KBM-7 (cell line): ENCODE measurements at regions not wholly inside any gene's neighbourhood (a gene's known extent, or its start where the extent isn't known, plus 50 kb on each side); places are given as distances from the start of the nearest gene placed in this dataset.

ENCODE experiments used
- DNase-seq: peaks from one replicate; pipeline ENCODE4 v3.0.0-alpha.2; 2015
- in situ Hi-C: fragments of 300-500 bp; cut with MboI; formaldehyde crosslinking; loops from 2 replicates; pipeline ENCODE4 v1.14.3; 2020; ENCODE audit warnings: low sequenced_read_pairs, low pct_unique_long_range_greater_than_20kb, mixed read lengths

- in situ Hi-C loops = no loop called here
- no peak for DNase-seq
These were observed 186.4 kb downstream of the ZBTB18 start for GRCh38 chr1:244237445-244237844.

GRCh38 chr1:244239261-244239770 is 188.2 kb downstream of the ZBTB18 start:
- in situ Hi-C loops = no loop called here
- peak; percentile 61 for DNase-seq

- in situ Hi-C loops = no loop called here
- DNase-seq = no peak
These were observed 190.4 kb downstream of the ZBTB18 start for GRCh38 chr1:244241438-244241837.

GRCh38 chr1:244242446-244242845 is 191.4 kb downstream of the ZBTB18 start:
- DNase-seq = no peak
- in situ Hi-C loops = no loop called here

- peak; percentile 71 for DNase-seq
- in situ Hi-C loops = no loop called here
These were observed 195.3 kb downstream of the ZBTB18 start for GRCh38 chr1:244246334-244246733.

GRCh38 chr1:244248426-244248825 is 197.3 kb downstream of the ZBTB18 start:
- in situ Hi-C loops = no loop called here
- no peak for DNase-seq

- DNase-seq = no peak
- in situ Hi-C loops = loop anchor here (25.0 kb wide), 1 partner anchor 240 kb away; no protein-coding TSS in a partner anchor
These were observed 199.5 kb downstream of the ADSS2 start for GRCh38 chr1:244252211-244252610.

- peak; percentile 96 for DNase-seq
- in situ Hi-C loops = loop anchor here (25.0 kb wide), 1 partner anchor 242 kb away; no protein-coding TSS in a partner anchor
These were observed 197.2 kb downstream of the ADSS2 start for GRCh38 chr1:244254467-244254866.

- DNase-seq = no peak
- in situ Hi-C loops = loop anchor here (25.0 kb wide), 1 partner anchor 243 kb away; no protein-coding TSS in a partner anchor
These were observed 196.2 kb downstream of the ADSS2 start for GRCh38 chr1:244255426-244255965.

- DNase-seq = no peak
- in situ Hi-C loops = loop anchor here (25.0 kb wide), 1 partner anchor 244 kb away; no protein-coding TSS in a partner anchor
These were observed 195.5 kb downstream of the ADSS2 start for GRCh38 chr1:244256086-244256676.

- DNase-seq = no peak
- in situ Hi-C loops = loop anchor here (25.0 kb wide), 1 partner anchor 252 kb away; no protein-coding TSS in a partner anchor
These were observed 187.5 kb downstream of the ADSS2 start for GRCh38 chr1:244264163-244264562.

- DNase-seq = no peak
- in situ Hi-C loops = loop anchor here (25.0 kb wide), 1 partner anchor 253 kb away; no protein-coding TSS in a partner anchor
These were observed 186.2 kb downstream of the ADSS2 start for GRCh38 chr1:244265507-244265906.

- in situ Hi-C loops = loop anchor here (25.0 kb wide), 1 partner anchor 257 kb away; no protein-coding TSS in a partner anchor
- no peak for DNase-seq
These were observed 182.5 kb downstream of the ADSS2 start for GRCh38 chr1:244269169-244269568.

GRCh38 chr1:244271004-244271403 is 180.7 kb downstream of the ADSS2 start:
- in situ Hi-C loops = loop anchor here (25.0 kb wide), 1 partner anchor 259 kb away; no protein-coding TSS in a partner anchor
- DNase-seq = no peak

GRCh38 chr1:244271691-244272308 is 179.9 kb downstream of the ADSS2 start:
- in situ Hi-C loops = loop anchor here (25.0 kb wide), 1 partner anchor 259 kb away; no protein-coding TSS in a partner anchor
- no peak for DNase-seq

- peak; percentile 88 for DNase-seq
- in situ Hi-C loops = loop anchor here (25.0 kb wide), 1 partner anchor 260 kb away; no protein-coding TSS in a partner anchor
These were observed 179.0 kb downstream of the ADSS2 start for GRCh38 chr1:244272471-244273261.

GRCh38 chr1:244273262-244273844 is 178.4 kb downstream of the ADSS2 start:
- in situ Hi-C loops = loop anchor here (25.0 kb wide), 1 partner anchor 261 kb away; no protein-coding TSS in a partner anchor
- no peak for DNase-seq

GRCh38 chr1:244273845-244274619 is 177.7 kb downstream of the ADSS2 start:
- in situ Hi-C loops = loop anchor here (25.0 kb wide), 1 partner anchor 262 kb away; no protein-coding TSS in a partner anchor
- no peak for DNase-seq
